NCI-H2107 treated with DMSO at 0.1 percent for 48 hours (cell line): ENCODE measurements at regions not wholly inside any gene's neighbourhood (a gene's known extent, or its start where the extent isn't known, plus 50 kb on each side); places are given as distances from the start of the nearest gene placed in this dataset.

Experiments
- DNase-seq: peaks from one replicate; lab custom pipeline; 2025; ENCODE audit not compliant: unreplicated experiment; lab: John Stamatoyannopoulos, UW

DNA sequence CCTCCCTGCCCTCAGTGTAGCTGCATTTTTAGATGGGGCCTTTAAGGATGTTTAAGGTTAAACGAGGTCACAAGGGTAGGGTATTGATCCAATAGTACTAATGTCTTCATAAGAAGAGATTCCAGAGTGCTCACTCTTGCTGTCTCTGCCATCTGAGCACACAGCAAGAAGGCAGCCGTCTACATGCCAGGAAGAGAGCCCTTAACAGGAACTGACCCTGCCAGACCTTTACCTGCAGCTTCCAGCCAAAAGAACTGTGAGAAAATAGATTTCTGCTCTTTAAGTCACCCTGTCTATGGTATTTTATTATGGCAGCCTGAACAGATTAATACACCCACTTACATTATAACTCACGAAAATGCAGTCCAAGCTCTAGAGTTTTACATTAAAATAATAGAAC is 685.3 kb upstream of the MARCKS start:
- peak; percentile 50 for DNase-seq

DNA sequence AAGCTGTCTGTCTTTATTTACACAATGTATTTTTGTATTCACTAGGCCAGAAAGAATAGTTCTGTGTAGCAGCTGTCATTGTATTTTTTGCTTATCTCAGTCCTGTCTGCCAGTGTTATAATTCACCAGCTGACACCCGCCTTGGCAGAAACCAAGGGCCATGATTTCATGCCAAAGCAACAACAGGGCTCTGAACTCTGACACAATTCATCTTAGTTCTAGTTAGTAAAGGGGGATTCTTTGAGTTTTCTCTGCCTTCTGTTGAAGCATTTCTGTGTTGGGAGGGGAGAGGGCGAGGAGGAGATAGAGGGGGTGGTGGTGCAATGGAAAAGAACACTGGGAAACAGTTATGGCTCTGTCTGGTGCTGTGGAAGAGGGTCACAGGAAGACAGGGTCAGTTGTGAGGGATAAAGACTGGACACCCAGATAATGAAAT is 684.6 kb upstream of the MARCKS start:
- DNase-seq: peak; percentile 81

DNA sequence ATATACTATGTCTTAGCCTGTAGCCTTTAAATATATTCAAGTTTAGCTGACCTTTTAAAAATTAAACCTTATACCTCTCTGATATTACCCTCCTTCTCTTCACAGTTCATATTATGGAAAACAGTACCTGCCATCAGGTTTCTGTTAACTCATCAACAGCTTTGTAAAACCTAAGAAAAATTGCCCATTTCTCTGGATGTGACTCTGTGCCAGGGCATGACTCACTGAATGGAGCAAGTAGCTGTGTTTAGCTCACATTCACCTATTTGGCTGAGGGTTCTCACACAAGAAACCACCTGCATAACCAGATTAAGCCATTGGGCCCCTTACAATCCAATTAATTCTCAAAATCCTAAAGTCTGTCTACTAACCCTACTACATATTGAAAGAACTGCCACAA is 678.8 kb upstream of the MARCKS start:
- no peak for DNase-seq

DNA sequence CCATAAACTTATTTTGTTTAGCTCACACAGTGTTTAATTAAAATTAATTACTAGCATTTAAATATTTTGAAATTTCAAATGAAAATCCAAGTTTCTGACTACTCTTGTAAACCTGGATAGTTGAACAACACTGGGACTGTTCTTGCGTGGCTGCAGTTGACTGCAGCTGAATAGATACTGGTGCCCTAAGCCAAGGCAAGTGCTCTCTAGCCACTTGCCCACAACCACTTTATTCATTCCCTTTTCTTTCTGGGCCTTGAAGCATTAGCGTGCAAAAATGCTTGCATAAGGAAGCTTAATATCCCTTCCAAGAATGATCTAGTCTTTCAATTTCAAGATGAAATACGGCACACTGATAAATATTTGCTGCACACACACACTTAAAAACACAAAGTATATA is 676.0 kb upstream of the MARCKS start:
- no peak for DNase-seq

DNA sequence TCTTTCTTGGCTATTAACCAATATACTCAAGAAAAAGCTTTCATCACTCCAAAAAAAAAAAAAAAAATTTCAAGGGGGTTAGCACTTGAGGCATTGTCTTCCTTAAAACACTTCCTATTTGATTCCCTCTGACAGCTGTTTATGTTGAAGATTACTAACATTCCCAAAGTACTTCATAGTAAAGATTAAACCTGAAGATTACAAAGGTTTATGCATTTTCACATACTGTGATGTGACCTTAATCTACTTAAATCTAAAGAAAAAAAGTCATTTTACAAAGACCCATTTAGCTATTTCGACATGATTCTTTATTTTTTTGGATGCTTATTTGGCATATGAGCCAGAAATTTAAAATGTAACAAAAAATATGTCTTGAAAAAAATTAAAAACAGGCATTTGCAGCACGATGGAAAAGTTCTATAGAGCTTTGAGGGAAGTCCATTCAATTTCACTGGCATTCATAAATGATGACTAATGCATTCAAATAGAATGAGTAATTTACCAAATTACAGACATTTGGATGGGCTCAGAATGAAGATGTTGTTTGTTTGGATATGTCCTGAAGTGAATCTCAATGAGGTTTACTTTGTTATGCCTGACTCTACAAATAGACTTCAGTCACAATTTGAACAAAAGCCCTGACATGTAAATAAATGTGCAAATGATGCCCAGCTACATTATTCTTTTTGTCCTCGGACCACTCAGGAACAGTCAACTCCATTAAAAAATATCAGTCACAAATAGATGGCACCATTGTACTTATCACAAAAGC is 674.6 kb upstream of the MARCKS start:
- no peak for DNase-seq

DNA sequence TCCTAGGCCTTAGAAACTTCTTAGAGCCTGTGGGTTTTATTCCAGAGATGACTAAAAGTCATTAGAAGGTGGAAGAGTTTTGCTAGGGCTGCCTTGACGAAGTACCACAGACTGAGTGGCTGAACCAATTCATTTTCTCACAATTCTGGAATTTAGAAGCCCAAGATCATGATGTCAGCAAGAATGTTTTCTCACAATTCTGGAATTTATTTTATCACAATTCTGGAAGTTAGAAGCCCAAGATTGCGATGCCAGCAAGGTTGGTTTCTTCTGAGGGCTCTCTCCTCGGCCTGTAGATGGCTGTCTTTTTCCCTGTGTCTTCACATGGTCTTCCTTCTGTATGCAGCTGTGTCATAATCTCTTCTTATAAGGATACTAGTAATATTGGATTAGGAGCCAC is 672.9 kb upstream of the MARCKS start:
- no peak for DNase-seq

DNA sequence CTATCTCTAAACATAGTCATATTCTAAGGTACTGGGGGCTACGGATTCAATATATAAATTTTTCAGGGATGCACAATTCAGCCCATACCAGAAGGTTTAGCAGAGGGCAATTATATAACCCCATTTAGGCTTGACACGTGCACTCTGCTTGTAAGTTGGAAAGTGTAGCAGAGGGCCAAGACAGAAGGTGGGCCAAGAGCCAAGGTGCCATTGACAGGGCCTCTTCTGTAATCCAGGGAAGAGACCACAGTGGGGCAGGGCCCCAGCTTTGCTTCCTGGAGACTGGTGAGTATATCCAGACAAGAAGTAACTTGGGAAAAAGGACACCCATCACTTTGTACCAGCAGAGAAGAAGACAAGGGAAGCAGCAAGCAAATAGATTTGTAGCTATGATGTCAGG is 672.4 kb upstream of the MARCKS start:
- DNase-seq: no peak

DNA sequence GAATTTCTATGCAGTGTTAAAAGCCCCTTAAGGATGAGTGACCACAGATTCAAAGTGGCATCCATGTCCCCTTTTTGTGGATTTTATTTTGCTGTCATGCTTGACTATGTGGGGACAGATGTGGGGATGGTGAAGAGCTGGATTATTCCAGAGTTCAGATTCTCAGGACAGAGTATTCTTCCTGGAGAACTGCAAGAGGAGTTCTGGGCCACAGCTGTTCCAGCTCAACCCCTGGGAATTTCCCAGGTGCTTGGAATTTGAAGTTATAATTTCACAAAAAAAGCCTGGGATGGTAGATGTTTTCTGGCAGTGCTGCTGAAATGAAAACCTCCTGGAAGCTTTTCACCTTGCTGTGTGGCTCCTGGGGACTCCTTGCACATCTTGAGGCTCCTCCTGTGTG is 671.8 kb upstream of the MARCKS start:
- DNase-seq: no peak

DNA sequence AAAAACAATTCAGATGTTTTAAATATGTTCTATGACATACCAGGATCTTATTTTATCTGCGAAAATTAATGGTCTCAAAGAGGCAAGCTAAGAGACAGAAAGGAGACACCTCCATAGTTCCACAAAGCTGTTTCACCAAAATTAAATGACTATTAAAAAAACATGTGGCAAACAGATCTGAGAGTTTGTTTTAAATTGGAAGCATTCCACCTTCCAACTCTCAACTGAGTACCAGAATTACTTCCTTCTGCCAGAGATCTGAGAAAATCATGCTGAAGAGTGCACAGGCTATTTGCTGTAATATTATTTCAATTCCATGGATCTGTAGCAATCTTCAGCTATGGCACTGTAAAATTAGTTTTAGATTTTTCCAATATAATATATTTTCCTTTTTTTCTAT is 669.5 kb upstream of the MARCKS start:
- no peak for DNase-seq

DNA sequence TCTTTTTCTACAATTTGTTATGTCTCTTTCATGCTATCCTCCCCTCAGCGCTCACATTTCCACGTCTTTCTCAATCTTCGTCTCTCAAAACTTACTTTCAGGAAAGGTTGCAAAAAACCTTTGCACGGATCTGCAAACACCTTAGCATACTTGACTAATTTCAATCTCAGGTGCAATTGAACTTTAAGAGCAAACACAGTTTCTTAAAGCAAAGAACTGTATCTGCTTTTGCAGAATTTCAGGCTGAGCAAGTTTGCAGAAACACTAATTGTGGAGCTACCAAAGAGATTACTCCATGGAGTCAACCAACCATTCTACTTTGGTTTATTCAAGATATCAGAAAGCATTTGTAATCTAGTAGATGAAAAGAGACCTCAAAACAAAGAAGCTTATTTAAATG is 668.2 kb upstream of the MARCKS start:
- no peak for DNase-seq

DNA sequence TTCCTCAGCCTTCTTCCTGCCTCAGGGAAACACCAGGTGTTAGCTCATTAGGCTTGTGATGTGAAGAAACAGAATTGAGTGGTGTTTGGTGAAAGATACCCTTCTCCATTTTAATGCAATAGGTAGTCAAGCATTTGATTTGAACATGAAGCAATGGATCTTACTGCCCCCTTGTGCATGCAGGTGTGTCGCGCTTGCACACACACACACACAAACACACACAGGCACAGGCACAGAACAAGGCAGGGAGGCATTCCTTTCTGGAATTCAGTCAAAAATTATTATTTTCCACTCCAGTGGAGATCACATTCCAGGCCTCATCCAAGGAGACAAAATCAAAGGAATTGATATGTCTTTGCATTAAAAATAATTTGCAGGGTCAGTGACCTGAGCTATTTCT is 667.0 kb upstream of the MARCKS start:
- no peak for DNase-seq

DNA sequence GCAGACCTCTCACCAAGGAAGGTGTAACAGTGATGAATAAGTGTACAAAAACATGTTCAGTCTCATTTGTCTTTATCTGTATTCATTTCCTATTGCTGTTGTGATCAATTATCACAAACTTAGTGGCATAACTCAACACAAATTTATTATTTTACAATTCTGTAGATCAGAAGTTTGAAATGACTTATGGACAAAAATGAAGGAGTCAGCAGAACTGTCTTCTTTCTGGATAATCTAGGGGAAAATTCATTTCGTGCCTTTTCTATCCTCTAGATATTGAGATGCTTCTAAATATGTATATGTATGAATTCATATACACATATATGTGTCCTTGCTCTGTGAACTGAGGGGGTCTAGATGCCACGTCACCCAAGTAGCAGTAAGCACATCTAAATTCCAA is 663.1 kb upstream of the MARCKS start:
- no peak for DNase-seq

DNA sequence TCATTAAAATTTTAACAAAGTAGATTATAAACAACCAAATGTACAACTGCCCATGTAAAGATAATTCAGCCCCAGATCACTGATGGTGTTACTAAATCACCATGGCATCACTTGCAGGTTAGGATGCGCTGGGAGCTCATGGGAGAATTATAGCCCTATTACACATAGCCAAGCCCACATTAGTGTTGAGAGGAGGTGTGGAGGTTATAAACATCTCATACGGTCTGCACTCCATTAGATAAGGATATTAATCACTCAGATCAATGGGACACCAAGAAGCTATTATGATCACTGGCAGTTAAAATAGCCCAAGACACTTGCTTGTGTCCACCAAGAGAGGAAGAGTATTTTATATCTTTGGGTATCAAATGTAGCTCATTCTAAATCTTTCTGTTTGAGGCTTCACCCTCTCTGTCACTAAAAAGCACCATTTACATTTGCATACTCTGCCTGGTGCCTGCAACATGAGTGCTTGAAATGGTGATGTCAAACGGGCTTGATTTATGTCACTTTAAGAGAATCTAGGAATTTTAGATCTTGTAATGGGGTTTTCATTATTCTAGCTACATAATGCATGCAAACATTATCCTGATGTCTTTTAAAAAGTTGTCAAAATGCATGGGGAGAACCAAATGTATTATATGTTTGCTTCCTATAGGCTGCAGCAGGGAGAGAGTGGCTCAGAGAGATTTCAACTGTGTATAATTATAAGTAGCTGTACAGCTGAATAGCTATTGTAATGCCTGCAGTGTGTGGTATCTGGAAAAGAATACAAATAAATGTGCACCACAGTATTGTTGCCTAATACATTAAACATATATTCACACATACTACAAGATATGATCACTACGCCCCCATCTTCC is 654.1 kb upstream of the MARCKS start:
- no peak for DNase-seq

DNA sequence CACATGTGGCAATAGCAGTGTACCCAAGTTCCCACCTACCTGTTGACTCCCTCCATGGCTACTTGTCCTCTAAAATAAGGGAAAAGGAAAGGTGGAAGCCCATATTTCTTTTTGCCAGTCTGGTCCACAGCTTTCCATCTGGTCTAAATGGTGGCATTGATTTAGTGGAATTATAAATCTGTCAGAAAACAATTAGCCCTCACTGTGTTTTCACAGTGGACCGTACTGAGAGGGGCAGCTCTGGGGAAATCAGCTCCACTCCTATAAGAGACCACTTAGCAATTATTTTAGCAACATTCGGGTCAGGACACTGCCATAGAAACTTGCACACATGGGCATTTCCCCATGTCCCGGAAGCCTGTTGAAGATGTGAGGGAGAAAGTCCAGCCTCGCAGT is 653.4 kb upstream of the MARCKS start:
- no peak for DNase-seq

DNA sequence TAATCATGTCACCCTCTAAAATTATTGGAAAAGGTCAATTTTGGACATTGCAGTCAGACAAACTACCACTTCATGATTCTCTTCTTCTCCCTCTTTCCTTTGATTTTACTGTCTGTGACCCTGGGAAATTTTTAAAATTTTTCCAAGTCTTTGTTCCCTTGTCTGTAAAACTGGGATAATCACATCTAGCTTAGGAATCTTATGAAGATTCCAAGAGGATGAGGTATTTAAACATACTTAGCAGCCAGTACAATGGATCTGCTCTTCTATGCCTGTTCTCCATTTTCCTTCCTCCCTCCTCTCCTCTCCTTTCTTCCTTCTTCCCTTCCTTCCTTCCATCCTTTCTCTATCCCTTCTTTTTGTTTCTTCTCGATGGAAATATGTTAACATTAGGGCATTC is 651.6 kb upstream of the MARCKS start:
- DNase-seq: no peak

DNA sequence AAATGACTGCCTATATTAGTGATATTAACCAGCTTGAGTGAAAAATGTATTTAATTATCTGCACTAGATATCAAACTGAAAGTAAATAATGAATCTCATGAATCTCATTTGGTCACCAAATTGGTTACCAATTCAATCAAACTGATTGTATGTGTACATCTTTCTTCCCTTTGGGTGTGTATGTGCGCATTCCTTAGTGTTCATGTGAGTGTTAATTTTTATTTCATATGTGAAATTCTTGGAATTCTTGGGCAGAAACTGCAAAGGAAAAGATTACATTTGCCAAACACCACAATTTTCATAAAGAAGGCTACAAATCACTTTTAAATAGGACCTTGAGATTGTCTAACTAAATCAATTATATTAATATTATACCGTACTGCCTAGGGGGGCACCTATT is 648.4 kb upstream of the MARCKS start:
- no peak for DNase-seq

DNA sequence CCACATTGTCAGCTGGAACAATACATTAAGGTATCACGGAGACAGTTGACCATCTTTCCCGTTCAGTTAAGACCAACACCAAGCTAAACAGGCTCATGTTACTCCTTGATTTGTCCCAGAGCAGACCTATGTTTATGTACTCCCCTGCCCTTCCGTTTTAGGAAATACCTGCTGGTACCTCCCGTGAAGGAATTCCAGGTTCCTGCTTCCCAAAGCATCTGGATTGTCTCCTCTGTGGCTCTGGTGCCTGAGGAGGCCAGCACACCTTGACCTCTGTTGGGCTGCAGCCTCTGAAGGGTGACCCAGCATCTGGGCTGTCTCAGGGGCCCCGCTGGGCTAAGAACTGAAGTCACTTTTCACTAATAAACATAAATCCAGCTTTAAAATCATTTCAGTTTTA is 647.8 kb upstream of the MARCKS start:
- no peak for DNase-seq

DNA sequence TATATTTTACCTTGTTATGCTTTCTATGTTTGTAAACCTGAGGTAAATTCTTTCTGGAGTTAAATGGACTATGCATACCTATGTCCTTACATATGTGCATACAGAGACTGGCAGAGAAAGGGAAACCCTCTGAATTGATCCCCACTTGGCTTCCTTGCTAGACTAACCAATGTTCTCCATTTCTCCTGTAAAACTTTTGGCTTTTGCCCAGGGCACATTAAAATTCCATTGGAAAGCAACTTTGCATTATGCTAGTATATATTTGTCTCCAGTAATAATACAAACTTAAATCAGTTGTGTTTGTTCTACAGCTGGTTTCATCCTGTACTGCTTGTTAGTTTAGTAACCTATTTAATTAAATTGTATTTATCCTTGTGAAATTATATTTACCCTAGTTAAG is 646.0 kb upstream of the MARCKS start:
- DNase-seq: no peak

DNA sequence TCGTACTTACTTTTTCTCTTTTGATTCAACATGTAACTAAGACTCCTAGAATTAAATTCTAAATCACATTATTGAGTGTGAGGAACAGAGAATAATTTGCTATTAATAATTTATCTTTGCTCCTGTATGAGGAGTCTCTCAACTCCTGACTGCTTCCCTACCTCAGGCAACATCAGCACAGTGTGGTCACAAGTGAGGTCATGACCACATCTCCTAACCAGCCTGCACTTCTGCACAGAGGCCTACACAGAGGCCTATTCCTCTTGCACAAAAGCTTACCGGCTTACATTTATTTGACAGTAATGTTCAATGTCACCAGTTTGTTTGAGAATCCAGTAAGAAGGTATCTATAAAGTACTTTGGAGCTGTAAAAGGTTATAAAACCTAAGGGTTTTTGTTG is 637.4 kb upstream of the MARCKS start:
- DNase-seq: no peak

DNA sequence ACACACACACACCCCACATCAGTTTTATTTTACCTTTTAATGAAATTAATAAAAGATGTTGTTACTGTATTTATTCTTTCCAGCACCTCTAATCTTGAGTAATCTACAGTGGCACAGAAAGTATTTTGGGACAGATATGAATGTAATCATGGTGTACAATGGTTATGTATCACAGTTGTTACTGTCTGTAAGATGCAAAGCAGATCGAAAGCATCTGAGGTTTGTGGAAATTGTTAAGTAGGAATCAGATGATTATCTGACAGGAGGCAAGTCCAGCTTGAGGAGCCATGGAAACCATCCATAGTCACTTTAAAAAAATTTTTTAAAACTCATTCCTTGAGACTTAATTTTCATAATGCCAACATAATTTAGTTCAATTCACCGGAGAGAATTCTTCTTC is 636.3 kb upstream of the MARCKS start:
- no peak for DNase-seq

DNA sequence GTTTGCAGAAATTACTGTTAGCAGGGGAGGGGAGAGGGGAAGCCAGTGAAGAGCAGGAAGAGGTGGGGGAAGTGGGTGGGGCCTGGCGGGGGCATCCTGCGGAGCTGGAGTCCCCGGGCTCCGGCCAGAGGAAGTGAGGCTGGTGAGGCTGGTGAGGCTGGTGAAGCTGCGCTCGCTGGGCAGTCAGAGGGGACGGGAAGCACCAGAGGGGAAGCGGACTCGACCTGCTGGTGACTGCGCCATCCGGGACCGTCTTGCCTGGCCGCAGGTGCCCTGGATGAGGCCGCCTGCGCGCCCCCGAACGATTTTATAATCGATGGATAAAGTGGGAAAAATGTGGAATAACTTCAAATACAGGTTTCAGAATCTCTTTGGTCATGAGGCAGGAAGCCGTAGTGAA is 635.3 kb upstream of the MARCKS start:
- DNase-seq: no peak

DNA sequence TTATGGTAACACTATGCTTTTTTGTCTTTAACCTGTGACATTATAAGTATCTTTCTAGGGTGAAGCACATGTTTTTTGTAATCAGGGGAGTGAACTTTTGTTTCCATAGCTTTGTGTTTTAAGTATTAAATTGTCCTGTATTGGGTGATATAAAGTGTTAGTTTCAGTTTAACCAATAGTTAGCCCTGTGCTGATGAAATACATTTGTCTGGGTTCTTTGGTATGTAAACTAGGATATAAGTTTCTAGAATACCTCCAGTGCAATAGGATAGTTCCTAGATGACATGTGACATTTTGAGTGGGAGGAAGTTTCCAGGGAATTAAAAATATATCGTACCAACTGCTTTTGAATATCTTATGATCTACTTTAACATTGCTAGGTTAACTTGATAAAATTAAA is 611.0 kb upstream of the MARCKS start:
- DNase-seq: no peak

DNA sequence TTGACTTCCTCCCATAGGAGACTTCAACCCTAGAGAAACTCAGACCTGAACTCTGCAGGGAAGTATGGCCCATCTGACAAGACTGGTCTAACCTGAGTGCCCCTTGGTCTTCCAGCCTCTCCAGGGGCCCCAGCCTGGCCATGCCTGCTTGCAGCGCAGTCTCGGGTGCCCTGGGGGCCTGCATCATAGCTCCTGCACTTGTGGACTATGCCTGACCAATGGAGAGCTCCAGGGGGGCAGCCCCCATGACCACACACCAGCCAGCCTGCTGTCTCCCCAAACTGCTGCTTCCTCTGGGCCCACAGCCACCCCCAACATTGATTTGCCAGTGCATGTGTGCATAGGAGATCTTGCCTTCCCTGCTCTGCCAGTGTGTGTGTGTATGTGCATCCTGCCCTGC is 608.6 kb upstream of the MARCKS start:
- no peak for DNase-seq
